ENCODE measurements at regions not wholly inside any gene's neighbourhood (a gene's known extent, or its start where the extent isn't known, plus 50 kb on each side); places are given as distances from the start of the nearest gene placed in this dataset.
"Not testable (repeated sequence)": the region's sequence is repeated elsewhere in the genome, so short reads cannot be mapped to it uniquely, and the experiment has no call there.

- no peak for DNase-seq
Observed at GRCh38 chr1:2953688-2954285, 67.5 kb upstream of the ACTRT2 start.

DNA sequence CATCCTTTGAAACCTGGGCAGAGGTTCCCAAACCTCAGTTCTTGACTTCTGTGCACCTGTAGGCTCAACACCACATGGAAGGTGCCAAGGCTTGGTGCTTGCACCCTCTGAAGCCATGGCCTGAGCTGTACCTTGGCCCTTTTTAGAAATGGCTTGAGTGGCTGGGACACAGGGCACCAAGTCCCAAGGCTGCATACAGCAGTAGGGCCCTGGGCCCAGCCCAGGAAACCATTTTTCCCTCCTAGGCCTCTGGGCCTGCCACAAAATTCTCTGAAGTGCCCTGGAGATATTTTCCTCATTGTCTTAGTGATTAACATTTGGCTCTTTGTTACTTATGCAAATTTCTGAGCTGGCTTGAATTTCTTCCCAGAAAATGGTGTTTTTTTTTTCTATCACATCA is 65.6 kb upstream of the ACTRT2 start:
- no peak for DNase-seq

DNA sequence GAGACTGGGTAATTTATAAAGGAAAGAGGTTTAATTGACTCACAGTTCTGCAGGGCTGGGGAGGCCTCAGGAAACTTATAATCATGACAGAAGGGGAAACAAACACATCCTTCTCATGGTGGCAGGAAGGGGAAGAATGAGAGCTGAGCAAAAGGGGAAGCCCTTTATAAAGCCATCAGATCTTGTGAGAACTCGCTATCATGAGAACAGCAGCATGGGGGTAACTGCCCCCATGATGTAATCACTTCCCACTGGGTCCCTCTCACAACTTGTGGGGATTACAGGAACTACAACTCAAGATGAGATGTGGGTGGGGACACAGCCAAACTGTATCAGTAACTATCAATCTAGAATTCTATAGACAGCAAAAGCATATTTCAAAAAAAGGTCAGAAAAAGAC is 64.7 kb upstream of the ACTRT2 start:
- no peak for DNase-seq

- DNase-seq: no peak
Observed at GRCh38 chr1:2957329-2957728, 63.9 kb upstream of the ACTRT2 start.

GRCh38 chr1:2959881-2960280 is 61.4 kb upstream of the ACTRT2 start:
- DNase-seq: not testable (repeated sequence)

GRCh38 chr1:2961081-2961480 is 60.2 kb upstream of the ACTRT2 start:
- DNase-seq: no peak

- no peak for DNase-seq
Observed at GRCh38 chr1:2961661-2962060, 59.6 kb upstream of the ACTRT2 start.

- no peak for DNase-seq
Observed at GRCh38 chr1:2962061-2962460, 59.2 kb upstream of the ACTRT2 start.

- DNase-seq: no peak
Observed at GRCh38 chr1:2962541-2962940, 58.7 kb upstream of the ACTRT2 start.

GRCh38 chr1:2962946-2963345 is 58.3 kb upstream of the ACTRT2 start:
- DNase-seq: no peak

- DNase-seq: no peak
Observed at GRCh38 chr1:2965676-2966075, 55.6 kb upstream of the ACTRT2 start.

- DNase-seq: no peak
Observed at GRCh38 chr1:2966449-2967328, 54.6 kb upstream of the ACTRT2 start.

GRCh38 chr1:2967329-2967725 is 53.9 kb upstream of the ACTRT2 start:
- no peak for DNase-seq

- no peak for DNase-seq
Observed at GRCh38 chr1:2967881-2968280, 53.4 kb upstream of the ACTRT2 start.

DNA sequence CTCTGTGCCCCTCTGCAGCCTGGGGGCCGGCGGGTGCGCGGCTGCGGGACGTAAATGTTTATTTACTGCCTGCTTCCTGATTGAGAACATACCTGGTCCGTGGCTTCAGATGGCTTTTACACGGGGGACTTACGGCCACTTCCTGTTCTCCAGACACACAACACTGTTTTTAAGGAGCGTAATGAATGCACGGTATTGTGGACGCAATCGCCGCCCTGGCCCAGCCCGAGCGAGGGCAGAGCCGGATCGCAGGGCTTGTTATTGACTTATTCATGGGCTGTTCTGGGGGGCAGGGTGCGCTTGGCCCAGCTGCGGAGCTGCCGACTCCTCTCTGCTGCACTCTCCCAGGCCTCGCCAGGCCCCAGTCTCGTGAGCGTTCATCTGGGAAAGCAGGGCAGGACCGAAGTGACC is 52.8 kb upstream of the ACTRT2 start:
- DNase-seq: no peak

DNA sequence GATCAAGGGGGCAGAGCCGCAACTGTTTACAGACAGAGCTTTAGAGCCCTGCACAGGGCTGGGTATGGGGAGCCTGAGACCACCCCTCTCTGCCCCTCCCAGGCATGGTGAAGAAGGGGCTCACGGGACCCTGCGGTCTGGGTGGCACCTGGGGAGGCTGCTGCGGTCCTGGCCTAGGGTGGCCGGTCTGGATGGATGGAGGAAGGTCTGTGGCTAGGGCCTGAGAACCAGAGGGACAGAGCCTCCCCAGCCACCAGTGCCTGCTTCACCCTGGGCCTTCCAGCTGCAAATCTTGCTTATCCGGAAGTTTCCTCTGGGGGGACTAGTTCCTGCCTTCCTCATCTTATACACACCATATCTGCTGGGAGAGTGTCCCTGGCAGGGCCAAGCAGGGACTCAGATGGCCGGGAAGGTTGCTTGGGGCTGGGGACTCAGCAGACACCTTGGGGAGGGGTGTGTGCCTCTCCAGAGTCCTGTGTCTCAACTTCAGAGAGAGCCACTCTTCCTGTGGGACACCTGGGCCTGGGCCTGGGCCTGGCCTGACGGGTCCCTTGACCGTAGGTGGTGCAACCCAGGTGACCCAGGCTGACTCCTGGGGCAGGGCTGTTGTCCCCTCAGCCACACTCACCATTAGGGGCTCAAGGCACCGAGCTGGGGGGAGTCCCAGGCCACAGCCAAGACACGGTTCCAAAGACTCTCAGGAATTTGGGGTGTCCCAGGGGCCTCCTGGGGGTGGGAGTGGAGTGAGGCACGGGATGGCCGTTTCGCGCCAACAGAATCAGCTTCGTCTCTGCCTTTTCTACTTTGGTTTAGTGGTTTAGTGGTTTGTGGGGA is 52.0 kb upstream of the ACTRT2 start:
- no peak for DNase-seq

GRCh38 chr1:2969845-2970291 is 51.4 kb upstream of the ACTRT2 start:
- no peak for DNase-seq

DNA sequence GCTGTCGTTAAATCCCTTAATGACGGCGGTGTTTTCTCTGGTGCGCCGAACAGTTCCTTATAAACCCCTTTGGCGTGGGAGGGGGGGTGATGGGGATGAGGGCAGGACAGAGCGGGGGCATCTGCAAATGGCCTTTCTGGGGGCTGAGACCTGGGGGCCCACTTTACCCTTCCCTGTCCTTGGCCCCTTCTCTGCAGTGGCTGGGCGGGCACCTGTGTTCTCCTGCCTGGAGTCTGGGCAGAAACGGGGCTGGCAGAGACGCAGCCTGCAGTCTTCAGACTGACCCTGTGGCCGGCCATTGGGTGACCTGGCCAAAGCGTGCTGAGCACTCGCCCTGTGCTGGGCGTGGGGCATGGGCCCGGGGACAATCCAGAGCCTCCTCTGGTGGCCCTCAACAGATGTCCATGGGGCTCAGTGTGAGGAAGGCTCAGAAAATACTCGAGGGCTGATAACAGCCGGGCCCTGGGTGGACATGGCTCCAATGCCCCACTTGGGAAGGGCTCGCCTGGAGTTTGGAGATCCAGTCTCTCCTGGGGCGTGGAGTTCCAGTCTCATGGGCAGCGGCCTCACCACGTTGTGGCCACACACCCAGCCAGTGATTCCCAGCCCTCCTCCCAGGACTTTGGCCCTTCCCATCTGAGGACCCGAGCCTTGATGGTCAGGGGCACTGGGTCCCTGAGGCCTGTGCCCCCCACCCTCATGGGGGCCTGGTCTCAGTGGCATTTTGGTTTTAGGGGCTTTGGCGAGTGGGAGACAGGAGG is 50.8 kb upstream of the ACTRT2 start:
- no peak for DNase-seq

DNA sequence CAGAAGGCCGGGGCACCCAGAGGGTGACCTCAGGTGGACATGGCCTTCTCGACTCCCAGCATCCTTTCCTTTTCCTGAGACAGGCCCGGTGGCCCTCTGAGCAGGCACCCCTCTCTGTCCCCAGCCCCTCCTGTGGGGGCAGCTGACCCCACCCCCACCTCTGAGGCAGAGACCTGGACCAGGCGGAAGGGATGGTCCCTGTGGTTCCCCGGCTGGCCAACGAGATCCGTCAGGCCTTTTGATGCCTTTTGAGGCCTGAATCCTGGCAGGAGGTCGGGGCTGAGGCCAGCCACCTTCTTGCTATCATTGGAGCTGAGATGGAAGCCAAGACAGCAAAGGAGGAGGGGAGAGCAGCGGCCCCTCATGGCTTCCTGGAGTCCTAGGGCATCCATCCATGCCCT is 50.2 kb upstream of the ACTRT2 start:
- no peak for DNase-seq
